Cardiac fibroblast (primary cell): ENCODE measurements at regions not wholly inside any gene's neighbourhood (a gene's known extent, or its start where the extent isn't known, plus 50 kb on each side); places are given as distances from the start of the nearest gene placed in this dataset.

Experiments used
- DNase-seq, 2 donors: peaks; one replicate each; pipeline versions ENCODE4 v3.0.0 to v3.0.0-alpha.2; 2010; ENCODE audit warnings: low read depth in 2 of 2
- H3K4me3 ChIP-seq, 2 donors: replicated peaks in 1 of 2; 1 replicate in 1 of 2; 2 replicates in 1 of 2; pipeline ENCODE4 v1.5.1; 2011; ENCODE audit warnings: low read depth in 2 of 2, low read length in 2 of 2, mild to moderate bottlenecking in 2 of 2, moderate library complexity in 1 of 2
- TF ChIP-seq, protein P1 (sequence below): IDR thresholded peaks from one replicate; pipeline ENCODE4 v1.5.1; 2011; ENCODE audit warnings: low read depth, mild to moderate bottlenecking, low read length, inconsistent platforms

DNA sequence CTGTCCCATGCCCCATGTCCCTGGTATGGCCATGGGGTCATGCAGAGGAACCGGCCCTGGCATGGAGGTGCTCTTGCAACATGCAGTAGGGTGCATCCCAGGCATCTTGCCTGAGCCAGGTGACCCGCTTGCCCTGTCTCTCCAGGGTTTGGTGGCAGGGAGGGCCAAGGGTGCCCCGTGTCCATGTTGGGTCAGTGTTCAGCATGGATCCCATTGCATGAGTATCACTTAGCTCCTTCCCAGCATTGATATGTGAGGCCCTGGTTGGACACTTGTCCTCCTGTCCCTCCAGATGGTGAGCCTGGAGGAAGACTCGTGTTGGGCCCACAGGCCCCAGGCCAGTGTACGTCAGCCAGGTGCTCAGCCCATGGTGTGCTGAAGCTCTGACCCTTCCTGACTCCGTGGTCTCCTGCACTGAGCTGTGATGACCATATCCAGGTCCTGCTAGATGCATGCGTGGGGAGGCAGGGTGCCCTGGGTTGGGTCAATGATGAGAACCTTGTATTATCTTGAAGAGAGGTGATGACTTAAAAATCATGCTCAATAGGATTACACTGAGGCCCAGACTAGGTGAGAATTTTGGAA lies 205.0 kb downstream of the UBE3A start:
- TF ChIP-seq, protein P1, sequence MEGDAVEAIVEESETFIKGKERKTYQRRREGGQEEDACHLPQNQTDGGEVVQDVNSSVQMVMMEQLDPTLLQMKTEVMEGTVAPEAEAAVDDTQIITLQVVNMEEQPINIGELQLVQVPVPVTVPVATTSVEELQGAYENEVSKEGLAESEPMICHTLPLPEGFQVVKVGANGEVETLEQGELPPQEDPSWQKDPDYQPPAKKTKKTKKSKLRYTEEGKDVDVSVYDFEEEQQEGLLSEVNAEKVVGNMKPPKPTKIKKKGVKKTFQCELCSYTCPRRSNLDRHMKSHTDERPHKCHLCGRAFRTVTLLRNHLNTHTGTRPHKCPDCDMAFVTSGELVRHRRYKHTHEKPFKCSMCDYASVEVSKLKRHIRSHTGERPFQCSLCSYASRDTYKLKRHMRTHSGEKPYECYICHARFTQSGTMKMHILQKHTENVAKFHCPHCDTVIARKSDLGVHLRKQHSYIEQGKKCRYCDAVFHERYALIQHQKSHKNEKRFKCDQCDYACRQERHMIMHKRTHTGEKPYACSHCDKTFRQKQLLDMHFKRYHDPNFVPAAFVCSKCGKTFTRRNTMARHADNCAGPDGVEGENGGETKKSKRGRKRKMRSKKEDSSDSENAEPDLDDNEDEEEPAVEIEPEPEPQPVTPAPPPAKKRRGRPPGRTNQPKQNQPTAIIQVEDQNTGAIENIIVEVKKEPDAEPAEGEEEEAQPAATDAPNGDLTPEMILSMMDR, result no peak
- DNase-seq, result no peak
- H3K4me3 ChIP-seq, result no peak overlapping the region

DNA sequence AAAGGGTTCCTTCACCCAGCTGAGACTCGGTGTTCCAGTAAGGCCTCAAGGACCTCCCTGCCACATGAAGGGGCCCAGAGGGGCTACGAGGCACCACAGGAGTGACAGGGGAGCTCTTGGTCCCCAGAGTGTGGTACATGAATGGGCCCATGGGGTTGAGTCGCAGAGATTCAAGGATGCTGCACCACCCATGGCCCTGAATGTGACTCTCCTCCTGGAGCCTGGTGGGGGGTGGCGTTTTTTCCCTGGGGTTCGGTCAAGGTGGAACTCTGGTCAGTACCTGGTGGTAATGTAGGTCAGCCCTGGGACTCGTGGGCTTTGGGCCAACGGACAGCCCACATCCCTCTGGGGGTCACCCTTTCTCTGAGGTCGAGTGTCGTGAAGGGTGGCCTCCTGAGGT lies 204.0 kb downstream of the UBE3A start:
- TF ChIP-seq, protein P1, result no peak
- H3K4me3 ChIP-seq, result no peak overlapping the region
- no peak for DNase-seq

DNA sequence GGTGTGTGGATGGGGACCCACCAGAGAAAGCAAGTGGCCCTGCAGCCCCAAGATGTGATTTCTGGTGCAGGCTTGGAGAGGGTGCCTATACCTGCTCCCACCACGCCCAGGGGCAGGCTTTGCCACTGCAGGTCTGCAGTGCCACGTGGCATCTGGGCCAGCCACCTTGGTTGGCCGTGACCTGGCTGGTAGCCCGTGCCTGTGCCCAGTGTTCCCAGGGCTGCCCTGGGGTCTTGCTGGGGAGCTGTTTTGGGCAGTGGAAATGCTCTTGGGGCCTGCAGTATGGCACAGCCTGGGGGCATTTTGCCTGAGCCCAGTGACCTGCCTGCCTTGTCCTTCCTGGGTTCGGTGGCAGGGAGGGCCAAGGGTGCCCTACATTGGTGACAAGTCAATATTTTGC lies 203.4 kb downstream of the UBE3A start:
- H3K4me3 ChIP-seq, result no peak overlapping the region
- DNase-seq, result no peak
- TF ChIP-seq, protein P1, result no peak

DNA sequence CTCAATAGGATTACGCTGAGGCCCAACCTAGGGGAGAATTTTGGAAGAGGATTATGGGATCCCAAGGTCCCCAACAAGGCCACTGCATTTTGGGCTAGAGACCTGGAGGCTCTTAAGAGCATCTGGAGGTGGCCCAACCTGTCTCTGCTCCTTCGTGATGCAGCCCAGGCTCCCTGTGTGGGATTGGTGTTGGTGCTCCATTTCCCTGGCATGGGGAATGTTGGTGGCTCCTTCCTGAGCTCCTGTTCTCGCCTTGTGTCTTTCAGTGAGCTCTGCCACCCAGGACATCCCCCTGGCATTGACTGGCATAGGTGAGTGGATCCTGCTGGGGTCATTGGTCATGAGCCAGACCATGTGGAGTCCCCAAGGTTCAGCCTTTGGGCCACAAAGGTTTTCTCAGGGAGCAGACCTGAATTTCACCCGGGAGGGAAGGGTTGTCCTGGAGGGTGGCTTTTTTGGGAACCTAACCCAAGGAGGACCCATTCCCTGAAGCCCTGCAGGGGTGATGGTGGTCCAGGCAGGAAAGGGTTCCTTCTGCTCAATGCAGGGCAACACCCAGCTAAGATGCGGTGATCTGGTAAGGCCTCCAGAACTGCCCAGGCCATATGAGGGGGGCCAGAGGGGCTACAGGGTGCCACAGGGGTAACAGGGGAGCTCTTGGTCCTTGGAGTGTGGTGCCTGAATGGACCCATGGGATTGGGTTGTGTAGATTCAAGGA lies 202.5 kb downstream of the UBE3A start:
- DNase-seq, result no peak
- TF ChIP-seq, protein P1, result no peak
- H3K4me3 ChIP-seq, result no peak overlapping the region

DNA sequence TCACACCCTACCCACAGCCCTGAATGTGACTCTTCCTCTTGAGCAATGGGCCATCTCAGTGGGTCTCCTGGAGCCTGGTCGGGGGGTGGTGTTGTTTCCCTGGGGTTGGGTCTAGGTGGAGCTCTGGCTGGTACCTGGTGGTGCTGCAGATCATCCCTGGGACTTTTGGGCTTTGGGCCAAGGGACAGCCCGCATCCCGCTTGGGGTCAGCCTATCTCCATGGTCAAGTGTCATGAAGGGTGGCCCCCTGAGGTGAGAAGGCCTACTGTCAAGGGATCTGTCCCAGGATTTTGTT lies 202.0 kb downstream of the UBE3A start:
- TF ChIP-seq, protein P1, result no peak
- no peak overlapping the region for H3K4me3 ChIP-seq
- DNase-seq, result no peak

DNA sequence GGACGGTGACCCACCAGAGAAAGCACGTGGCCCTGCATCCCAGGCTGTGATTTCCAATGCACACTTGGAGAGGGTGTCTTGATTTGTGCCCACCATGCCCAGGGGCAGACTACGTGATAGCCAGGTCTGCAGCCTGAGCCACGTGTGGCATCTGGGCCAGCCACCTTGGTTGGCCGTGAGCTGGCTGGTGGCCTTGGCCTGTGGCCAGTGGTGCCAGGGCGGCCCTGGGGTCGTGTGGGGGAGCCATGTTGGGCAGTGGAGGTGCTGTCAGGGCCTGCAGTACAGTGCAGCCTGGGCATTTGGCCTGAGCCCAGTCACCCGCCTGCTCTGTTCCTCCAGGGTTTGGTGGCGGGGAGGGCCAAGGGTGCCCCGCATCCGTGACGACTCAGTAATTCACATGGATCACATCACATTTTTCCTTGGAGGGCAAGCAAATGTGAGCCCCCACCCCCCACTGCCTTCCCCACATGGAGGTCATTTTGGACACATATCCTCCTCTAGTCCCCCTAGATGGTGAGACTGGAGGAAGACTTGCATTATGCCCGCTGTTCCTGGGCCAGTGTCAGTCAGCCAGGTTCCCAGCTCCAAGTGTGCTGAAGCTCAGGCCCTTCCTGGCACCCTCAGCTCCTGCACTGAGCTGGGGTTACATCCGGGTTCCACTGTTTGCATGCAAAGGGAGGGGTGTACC lies 201.4 kb downstream of the UBE3A start:
- H3K4me3 ChIP-seq, result no peak overlapping the region
- TF ChIP-seq, protein P1, result no peak
- no peak for DNase-seq

DNA sequence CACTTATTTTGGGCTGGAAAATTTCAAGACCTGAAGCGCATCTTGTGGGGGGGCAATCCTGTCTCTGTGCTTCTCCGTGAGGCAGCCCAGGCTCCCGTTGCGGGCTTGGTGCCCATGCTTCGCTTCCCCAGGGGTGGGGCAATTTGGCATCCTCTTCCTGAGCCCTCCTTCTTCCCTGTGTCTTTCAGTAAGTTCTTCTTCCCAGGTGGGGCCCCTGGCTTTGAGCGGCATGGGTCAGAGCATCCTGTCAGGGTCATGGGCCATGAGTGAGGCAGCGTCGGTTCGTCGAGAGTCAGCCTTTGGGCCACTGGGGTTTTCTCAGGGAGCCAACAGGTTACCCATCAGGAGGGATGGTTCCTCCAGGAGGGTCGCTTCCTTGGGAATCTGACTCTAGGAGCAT lies 200.7 kb downstream of the UBE3A start:
- no peak for DNase-seq
- H3K4me3 ChIP-seq, result no peak overlapping the region
- TF ChIP-seq, protein P1, result no peak
